ENCODE measurements at regions not wholly inside any gene's neighbourhood (a gene's known extent, or its start where the extent isn't known, plus 50 kb on each side); places are given as distances from the start of the nearest gene placed in this dataset.

DNA sequence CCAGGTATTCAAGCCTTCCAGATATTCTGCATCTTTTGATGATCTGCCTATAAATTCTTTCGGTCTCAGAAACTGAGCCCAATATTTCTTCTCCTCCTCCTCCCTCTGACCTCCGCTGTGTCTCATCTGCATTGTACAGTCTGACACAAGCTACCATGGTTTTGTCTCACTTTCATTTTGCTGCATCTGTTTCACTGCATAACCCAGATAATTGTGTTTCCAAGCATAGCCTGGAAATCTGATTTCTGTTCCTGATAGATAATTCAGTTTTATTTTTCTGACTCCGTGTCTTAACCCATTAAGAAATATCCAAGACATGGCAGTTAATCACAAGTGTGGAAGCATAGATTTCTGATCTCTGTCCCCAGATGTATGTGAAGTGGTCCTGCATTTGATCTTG, 374.2 kb upstream of the SEMA3A start:
- no peak overlapping the region for H3K4me3 ChIP-seq (ENCODE audit: low read depth, low read length)
- TF ChIP-seq, protein P1, sequence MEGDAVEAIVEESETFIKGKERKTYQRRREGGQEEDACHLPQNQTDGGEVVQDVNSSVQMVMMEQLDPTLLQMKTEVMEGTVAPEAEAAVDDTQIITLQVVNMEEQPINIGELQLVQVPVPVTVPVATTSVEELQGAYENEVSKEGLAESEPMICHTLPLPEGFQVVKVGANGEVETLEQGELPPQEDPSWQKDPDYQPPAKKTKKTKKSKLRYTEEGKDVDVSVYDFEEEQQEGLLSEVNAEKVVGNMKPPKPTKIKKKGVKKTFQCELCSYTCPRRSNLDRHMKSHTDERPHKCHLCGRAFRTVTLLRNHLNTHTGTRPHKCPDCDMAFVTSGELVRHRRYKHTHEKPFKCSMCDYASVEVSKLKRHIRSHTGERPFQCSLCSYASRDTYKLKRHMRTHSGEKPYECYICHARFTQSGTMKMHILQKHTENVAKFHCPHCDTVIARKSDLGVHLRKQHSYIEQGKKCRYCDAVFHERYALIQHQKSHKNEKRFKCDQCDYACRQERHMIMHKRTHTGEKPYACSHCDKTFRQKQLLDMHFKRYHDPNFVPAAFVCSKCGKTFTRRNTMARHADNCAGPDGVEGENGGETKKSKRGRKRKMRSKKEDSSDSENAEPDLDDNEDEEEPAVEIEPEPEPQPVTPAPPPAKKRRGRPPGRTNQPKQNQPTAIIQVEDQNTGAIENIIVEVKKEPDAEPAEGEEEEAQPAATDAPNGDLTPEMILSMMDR (IDR thresholded peaks at IDR 0.05; ENCODE audit: borderline replicate concordance, insufficient read depth, low read depth, low read length) = no peak

DNA sequence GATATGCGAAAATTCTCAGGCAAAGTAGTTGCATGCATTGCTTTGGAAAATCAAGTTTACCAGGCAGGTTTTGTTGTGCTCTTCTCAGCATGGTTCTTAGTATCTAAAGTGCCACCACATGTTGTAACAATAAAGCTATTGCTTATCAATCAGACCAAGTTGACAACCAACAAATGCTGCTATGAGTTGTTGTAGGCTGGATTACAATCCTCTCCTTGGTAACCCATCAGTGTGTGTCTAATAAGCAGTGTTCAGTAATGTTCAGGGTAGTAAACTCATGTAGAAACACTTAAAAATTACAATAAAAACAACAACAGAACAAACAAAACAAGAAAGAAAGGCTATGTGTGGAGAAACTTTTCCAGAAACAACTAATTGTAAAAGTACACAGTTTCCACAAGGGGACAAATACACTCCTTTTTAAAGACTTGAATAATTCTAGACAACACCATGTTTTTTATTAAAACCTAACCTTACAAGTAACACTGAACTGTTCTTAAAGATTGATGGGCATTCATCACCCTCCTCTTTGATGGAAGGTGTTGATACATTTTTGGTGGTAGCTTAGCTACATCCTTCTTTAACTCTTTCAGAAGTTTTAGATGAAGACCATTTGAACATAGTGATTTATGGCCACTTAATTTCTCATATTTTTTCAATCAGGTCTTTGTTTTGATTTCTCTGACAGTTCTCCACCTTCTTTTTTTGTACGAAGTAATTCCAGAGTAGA, 370.9 kb upstream of the SEMA3A start:
- no peak overlapping the region for H3K4me3 ChIP-seq (ENCODE audit: low read depth, low read length)
- TF ChIP-seq, protein P1 (IDR thresholded peaks at IDR 0.05; ENCODE audit: borderline replicate concordance, insufficient read depth, low read depth, low read length) = no peak

DNA sequence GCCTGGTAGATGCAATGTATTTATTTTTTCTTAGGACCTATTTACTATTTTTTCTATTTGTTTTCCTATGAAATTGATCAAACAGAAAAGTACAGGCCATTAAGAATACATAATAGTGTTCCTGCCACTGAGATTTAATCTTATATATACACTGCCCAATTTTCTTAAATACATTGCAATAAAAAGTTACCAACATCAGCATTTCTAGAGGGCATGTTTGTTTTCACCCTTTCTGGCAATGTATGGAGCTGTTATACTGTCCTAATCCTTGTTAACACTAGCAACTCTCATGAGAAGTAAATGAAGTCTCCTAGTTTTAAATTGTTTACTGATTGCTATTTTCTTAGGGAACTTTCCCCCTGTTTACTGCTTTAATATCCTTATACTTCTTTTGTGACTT, 359.1 kb upstream of the SEMA3A start:
- H3K4me3 ChIP-seq (ENCODE audit: low read depth, low read length) = no peak overlapping the region
- TF ChIP-seq, protein P1 (IDR thresholded peaks at IDR 0.05; ENCODE audit: borderline replicate concordance, insufficient read depth, low read depth, low read length) = no peak

DNA sequence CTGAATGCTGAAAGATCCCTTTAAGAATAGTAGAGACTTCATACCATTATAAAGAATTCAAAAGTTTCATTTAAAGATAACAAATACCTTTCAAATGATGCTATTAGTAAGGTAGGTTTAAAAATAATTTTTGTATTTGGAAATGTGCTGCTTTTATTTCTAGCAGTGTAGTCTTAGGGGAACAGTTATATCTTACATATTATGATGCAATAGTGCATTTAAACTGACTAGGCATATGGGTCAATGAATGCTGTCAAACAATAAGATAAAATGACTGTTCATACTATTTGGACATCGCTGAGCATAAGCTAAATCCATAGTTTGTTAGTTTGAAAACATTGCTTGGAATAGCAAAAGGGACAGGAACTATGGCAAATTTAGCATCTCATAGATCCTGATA, 354.8 kb upstream of the SEMA3A start:
- H3K4me3 ChIP-seq (ENCODE audit: low read depth, low read length) = no peak overlapping the region
- TF ChIP-seq, protein P1 (IDR thresholded peaks at IDR 0.05; ENCODE audit: borderline replicate concordance, insufficient read depth, low read depth, low read length) = no peak

DNA sequence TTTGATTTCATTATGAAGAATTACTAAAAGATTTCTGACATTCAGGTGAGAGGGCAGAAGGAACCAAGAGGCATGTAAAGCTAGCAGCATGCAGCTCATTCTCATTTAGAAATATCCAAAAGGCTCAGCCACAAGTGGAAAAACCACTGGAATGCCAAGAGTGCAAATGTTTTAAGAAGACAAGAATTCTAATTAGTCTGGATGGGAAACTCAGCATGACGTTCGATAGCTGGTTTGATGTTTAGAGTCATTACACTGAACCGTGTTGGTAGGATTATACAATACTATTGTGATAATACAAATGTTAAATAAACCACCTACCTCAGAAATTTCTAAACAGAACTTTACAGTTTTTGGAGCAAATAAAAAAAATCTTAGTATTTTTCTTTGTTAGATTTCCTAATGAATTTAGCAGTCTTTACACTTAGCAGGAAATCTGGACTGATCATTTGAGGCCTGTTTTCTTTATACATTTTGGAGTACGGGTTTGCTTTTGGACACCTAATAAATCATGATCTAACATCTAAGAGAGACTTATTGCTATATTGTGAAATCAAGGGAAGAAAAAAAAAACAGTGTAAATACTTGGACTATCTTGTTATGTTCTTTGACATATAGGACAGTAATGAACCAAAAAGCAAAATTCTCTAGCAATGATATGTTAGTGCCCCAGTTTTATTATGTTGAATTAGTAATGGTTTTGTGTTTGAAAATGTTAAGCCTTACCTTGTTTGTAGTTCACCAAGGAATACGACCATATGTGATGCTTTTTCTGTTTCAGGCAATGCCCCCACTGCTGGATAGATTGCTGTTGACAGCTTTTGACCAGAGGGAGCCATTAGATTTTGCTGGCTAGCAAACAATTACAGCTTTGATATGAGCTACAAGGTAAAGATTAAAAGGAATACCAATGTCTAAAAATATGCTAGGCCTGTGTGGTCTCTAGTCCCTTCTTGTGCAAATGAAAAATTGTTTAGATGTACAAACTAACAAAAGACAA, 354.1 kb upstream of the SEMA3A start:
- H3K4me3 ChIP-seq (ENCODE audit: low read depth, low read length) = no peak overlapping the region
- TF ChIP-seq, protein P1 (IDR thresholded peaks at IDR 0.05; ENCODE audit: borderline replicate concordance, insufficient read depth, low read depth, low read length) = no peak

DNA sequence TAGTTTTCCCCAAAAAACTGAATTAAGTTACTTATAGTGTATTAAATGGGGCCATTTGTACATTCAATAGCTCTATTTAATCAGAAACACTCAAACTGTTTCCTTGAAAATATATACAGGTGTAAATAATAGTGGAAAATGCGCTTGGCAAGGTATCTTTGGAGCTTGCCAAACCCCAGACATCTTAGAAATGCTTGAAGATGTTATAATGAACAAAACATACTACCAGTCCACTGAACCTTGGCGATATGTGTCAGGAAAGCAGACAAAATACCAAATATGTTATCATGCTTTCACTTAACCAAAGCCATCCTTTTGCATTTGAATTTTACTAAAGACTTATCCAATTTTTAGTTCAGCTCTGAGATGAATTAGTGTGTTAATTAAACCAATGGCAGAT, 352.7 kb upstream of the SEMA3A start:
- TF ChIP-seq, protein P1 (IDR thresholded peaks at IDR 0.05; ENCODE audit: borderline replicate concordance, insufficient read depth, low read depth, low read length) = no peak
- no peak overlapping the region for H3K4me3 ChIP-seq (ENCODE audit: low read depth, low read length)

Measured in GM12875 (cell line).